HG02973 (cell line): ENCODE measurements at regions not wholly inside any gene's neighbourhood (a gene's known extent, or its start where the extent isn't known, plus 50 kb on each side); places are given as distances from the start of the nearest gene placed in this dataset.
"Not testable (repeated sequence)": the region's sequence is repeated elsewhere in the genome, so short reads cannot be mapped to it uniquely, and the experiment has no call there.

ENCODE experiments used
- ATAC-seq: cut with Tn5 transposase; IDR thresholded peaks from one replicate; pipeline ENCODE4 v1.9.1; 2021; ENCODE audit warnings: moderate library complexity; ENCODE audit not compliant: unreplicated experiment

DNA sequence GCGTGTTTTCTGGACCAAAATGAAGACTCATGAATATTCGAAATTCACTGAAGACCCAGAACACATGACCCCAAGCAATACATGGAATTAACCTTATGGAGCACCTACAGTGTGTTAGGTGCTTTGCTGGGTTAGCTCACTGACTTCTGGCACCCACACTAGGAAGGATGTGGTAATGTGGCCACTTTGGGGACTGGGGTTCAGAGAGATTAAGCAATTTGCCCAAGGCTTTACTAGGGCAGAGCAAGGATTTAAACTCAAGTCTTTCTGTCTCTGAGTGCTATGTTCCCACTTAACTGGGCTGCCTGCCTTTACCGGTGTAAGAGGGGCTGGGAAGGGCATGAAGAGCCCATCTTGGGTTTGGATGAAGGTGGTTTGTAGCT, 162.0 kb upstream of the ATP6AP2 start:
- ATAC-seq, result no peak

DNA sequence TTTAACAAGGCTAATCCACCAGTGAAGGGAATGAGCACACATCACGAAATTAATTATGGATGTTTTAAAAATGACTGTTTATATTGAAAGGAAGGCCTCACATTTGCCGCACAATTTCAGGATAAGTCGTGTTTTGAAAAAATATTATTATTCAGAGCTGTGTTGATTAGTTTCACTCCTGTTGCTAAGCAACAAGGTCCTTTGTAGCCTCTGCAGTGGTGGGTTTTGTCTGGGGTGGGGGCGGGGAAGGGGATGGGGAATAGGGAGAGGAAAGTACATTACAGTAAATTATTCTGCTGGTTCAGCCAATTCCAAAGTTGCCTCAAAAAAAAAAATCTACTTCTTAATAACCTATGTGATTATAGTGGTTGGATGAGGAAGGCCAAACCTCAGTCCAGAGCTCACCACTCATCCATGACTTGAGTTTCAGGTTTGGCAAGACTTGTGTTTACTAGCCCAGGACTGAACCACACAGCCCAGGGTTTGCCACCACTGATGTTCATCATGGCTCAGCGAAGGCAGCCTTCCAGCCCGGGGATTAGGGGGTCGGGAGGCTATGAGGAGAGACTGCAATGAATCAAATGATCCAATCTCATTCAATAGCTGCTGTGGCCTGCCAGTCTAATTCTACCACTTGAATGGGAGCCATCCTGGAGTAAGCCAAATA, 162.5 kb upstream of the ATP6AP2 start:
- ATAC-seq, result no peak

DNA sequence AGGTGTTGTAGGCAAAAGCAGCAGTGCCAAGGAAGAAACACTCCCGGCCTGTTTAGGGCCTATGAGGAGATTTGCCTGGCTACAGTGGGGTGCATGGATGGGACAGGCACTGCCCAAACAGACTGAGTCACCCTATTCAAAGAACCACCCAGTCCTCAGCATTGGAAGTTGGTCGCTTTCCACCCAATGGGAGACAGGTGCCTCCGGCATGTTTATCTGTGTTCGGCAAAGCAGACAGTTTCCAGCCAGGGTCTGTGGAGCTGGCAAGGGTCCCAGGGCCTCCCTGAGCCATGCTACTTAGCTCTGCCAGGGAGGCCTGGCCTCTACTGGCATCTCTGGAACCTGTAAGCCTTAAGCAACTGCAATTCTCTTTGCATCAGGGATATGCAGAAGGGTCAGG, 165.1 kb upstream of the ATP6AP2 start:
- no peak for ATAC-seq

DNA sequence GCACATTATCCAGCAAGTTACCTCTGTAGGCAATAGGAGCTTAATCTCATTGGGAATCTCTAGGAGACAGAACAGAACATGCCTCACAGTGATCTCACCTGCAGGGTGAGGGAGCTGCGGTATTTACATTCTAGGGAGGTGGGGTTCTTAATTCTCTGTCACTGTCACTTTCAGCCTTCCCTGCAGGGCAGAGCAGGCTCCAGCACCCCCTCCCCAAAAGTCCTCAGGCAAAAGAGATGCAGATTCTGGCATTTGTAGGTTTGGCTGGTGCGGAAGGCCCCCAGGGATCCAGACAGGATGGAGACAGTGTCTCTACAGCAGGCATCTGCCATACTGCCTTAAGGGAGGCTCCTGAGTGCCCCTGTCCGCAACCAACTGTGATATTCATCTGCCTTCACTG, 166.4 kb upstream of the ATP6AP2 start:
- ATAC-seq, result no peak

DNA sequence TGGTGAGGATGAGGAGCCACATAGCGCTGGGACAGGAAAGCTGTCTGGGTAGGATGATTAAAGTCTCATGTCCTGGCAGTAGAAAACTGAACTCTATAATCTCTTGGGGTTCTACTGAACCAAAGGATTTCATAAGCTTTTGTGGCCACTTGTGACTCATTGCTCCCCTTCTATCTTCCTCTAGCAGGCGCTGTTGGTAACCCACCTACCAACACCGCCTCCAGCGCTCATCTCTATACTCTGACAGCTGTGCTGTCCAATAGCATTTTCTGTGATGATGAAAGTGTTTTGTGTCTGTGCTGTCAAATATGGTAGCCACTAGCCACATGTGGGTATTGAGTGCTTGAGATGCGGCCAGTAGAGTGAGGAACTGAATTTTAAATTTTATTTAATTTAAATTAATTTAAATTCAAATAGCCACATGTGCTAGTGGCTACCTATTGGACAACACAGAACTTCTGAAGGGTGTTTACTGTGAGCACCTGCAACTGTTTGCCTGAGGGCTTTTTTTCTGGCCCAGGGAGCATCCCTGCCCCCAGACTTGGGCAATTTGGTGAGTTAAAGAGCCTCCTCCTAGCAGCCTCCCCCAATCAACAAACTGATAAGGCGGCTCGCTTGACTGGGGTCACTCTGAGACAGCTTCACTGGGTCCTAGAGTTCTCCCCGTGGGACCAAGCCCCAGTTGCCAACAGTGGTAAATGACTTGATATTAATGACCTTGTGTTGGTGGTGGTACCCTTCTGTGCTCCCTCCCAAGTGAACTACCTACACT, 169.2 kb upstream of the ATP6AP2 start:
- ATAC-seq, result no peak

DNA sequence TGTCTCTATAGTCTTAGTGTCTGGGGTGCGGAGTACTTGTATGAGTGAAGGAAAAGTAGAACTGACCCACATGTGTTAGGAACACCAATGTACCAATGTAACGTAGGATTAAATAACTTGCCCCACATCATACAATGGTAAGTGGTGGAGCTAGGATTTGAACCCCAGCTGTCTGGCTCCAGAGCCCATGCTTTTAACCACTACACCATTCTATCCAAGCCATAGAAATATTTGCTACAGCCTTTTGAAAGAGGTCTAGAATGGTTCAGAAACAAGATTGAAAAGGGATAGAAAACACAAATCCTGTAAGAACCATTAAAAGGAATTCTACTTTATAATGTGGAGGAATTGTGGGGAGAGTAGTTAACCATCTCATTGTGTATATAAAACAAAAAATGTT, 169.9 kb upstream of the ATP6AP2 start:
- ATAC-seq, result no peak

DNA sequence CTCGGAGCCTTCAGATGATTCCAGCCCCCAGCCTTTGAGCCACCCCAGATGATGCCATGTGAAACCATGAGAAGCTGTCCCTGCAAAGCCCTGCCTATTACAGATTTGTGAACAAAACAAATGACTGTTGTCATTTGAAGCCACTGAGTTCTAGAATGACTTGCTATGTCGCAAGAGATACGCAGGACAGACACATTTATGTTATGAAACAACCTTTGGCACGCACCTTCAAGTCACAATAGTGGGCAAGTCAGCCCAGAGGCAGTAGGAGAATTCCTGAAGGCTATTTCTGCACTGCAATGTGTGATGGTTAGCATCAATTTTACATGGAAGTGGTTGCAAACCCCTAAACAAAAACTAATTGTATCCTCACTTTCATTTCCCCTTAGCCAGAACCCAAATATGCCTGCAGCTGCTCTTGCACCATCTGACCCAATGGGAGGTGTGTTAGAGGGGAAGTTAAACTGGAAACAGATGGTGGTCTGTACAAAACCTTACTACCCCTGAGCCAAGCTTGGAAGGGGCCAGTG, 174.4 kb upstream of the ATP6AP2 start:
- ATAC-seq, result no peak

DNA sequence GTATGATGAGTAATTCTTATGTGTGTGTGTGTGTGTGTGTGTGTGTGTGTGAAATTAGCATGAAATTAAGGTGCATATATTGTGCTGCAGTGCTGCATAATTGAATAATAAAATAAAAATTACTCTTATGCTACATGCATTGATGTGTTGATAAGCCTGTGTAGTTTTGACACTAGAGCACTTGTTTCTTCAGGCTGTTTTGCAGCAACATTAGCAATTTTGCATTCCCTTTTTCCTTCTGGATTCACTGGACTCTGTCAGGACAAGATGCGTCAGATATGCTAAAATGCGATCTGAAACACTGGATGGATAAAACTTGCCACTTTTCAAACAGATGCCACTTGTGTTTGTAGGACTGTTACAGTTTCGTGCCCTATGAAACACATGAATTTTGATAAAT, 175.4 kb upstream of the ATP6AP2 start:
- no peak for ATAC-seq

DNA sequence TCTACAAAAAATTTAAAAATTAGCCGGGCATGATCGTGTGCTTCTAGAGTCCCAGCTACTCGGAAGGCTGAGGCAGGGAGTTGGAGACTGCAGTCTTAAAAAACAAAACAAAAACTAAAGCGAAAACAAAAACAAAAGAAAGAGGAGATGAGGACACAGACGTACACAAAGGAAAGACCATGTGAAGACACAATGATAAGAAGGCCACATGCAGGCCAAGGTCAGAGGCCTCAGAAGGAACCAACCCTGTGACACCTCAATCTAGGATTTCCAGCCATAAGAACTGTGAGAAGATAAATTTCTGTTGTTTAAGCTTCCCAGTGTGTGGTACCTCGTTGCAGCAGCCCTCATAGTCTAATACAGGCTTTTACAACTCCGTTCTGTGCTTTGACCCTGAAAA, 177.0 kb upstream of the ATP6AP2 start:
- no peak for ATAC-seq

DNA sequence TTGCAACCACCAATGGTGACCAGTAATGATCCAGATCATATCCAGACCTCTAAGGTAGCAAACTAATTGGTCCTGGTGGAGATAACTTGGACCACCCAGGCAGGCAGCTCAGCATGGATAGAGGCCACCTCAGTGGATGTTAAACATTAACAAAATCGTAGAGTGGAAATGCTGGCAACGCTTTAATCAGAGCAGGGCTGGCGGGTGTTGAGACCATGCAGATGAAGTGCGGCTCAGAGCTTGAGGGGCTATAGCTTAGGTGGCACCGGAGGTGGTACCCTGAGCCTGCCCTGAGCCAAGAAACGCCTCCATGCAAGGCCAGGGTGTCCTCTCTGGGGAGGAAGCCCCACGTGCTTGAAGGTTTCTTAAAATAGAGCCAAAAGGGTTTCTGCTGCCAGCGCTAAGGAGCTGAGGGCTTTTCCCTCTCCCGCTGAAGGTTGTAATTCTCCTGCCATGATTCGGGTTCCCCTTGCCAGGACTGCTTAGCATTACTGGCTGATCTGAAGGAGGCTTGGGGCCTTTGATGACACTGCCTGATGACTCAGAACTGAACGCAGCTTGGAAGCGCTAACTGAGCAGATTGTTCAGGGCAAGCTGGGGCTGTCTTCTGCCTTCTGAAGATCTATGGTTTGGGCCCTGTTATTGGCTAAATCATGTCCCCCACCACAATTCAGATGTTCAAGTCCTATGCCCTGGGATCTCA, 177.8 kb upstream of the ATP6AP2 start:
- no peak for ATAC-seq

DNA sequence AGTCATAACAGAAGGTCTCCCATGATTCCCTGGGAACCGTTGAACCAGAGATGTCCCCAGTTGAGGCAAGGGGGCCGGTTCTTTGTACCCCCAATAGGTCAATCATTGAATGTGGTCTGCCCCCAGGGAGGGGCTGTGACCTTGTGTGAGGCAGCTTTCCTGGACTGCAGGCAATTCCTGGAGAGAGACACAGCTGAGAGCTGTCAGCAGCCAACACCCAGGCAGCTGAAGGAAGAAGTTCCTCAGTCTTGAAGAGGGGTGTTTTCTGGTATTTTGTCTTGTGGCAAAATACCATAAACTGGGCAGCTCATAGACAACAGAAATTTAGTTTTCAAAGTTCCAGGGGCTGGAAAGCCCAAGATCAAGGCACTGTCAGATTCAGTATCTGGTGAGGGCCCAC, 185.7 kb upstream of the ATP6AP2 start:
- ATAC-seq, result no peak

DNA sequence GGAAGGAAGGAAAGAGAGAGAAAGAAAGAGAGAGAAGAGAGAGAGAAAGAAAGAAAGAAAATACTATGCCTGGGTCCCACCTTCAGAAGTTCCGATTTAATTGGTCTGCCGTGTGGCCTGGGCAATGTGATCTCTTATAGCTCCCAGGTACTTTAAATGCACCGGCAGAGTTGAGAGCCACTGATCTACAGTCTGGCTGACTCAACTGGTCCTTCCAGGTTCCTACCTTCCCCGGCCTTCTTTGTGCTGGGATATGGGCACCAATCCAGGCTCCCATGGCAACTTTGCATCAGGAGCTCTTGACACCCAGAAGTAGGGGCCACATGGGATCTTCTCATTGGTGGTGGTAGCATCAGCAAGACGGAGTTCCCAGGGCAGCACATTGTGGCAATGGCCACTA, 186.5 kb upstream of the ATP6AP2 start:
- ATAC-seq, result no peak

DNA sequence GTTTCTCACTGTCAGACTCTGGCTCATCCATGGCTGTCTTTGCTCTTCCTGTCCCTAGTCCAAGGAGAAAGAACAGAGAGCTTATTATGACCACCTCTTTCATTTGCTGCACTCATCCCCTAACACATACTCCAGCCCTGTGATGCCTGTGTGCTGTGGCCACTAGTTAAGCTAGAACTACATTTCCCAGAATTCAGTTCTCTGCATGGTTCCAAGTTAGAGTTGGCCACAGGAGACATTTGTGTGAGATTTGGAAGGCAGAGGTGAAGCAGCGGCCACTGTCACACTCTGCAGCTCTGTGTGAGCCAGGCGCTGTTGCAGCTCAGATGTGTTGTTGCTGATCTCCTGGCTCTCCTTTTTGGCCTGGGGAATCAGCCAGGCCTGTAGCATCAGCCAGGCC, 188.2 kb upstream of the ATP6AP2 start:
- ATAC-seq, result no peak

DNA sequence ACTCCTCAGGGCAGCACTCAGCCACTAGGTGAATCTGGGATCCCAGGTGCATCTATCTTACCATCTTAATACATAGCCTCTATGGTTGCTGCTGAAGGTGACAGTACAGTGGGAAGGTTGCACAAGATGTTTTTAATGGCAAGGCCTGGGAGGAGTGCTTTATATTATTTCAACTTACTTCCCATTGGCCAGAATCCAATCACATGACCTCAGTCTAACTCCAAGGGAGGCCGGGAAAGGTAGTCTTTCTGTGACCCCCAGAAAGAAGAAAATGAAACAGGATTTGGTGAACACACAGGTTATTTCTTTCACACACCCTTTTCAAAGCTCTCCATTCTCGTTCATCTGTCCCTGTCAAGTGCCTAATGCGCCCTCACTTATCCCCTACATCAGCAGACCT, 189.1 kb upstream of the ATP6AP2 start:
- ATAC-seq, result no peak

DNA sequence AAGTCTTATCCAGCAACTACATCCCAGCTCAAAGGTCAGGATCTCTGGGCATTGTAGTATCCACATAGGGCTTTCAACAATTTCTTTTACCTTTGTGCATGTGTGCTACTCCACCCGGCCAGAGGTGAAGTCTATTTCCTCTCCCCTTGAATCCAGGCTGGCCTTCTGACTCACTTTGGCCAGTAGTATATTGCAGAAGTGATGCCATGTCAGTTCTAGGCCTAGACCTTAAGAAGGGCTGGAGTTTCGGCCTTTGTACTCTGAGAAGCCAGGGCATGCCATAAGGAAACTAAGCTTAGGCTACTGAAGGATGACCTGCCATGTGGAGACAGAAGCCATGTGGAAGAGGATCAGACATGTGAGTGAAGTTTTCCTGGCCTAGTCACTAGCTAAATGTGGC, 191.2 kb upstream of the ATP6AP2 start:
- ATAC-seq, result no peak

DNA sequence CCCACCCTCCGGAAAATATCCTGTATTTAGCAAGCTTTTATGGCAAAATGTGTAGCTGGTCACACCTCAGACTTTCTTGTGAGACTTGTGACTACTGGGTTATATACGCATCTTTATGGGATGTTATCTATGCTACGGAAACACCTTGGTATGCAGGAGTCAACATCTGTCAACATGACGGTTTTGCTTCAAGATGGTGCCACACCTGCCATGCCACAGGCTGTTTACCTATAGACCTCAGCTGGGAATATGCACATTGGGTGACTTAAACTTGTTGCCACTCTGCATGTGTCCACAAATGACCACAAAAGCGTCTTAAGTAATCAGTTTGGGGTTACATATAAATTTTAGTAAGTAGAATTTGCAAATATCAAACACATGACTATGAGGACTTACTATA, 192.3 kb upstream of the ATP6AP2 start:
- no peak for ATAC-seq

DNA sequence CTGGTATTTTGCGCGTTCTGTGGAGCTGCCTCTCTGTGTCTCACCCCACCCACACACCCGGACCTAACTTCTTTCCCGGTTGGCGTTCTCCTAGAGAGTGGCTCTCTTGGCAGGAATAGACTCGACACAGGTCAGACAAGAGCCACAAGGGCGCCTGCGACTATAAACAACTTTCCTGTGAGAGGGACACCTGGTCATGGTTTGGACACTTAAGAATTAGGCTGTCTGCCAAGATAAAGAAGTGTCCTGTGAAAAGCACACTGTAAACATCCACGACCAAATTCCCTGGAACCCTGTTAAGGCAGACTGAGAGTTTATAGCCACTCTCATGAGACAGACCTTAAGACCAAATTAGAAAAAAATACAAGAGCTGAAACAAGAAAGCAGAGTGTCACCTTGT, 192.9 kb upstream of the ATP6AP2 start:
- not testable (repeated sequence) for ATAC-seq

DNA sequence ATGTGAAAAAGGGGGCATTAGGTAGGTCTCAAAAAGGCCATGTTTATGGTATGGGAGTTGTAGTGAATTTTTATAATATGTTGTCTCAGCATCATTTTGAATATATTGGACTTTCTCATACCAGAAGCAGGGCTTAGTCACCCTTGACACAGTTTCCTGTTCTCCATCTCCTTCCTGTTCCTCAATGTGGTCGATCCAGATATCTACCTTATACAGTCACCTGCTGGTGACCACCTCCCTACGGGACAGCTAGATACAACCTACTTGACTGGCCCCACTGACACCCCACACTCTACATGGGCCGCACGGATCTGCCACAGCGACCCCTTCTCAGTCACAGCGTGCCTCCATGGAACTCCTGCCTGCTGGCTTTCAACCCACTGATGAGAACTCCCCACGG, 193.5 kb upstream of the ATP6AP2 start:
- ATAC-seq, result not testable (repeated sequence)

DNA sequence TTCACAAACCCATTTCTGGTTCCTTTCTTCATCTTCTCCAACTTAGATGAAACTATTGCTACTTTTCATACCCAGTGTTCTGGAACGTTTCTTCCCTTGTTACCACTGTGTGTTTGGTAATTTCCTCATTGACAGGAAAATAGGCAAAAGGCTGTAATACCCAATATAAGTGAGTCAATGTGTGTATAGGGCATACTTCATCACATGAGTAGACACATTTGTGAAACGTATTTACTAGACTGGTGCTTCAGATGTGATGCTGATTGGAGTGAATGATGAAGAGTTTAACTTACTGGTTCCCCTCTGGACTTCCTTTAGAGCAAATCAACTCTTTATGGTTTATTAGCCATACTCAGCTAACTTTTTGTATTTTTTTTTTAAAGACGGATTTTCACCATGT, 195.1 kb upstream of the ATP6AP2 start:
- ATAC-seq, result no peak

DNA sequence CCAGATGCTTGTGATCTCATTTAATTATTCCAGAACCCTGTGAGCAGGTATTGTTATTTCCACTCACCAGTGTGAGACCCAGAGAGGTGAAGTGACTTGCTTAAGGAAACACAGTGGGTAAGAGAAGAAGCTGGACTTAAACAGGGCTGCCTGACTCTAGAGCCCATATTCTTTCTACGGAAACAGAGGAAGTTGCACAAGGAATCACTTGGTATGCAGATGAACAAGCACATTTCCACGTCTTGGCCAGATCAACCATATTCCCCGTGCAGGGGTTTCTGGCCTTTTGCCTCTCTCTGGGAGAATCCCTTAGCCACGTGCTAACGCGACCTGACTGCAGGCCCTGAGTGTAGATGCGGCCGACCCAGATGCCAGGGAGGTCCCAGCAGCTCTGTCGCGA, 195.5 kb upstream of the ATP6AP2 start:
- no peak for ATAC-seq

DNA sequence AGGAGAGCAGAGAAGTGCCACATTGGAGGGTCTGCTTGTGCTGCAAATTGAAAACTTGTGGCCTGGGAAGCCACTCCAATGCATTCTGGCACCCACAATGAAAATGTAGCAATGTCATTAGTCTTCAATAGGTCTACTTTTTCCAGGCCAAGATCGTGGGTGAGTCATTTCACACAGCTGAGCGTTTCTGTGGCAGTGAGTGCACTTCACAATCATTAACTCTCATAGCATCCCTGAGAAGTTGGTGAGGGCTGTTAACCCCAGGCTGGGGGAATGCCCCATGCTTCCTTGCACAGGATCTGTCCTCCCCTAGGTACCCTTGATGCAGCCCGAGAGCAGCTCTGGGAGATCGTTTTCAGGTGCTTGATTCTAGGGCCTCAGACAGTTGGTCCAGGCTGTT, 196.8 kb upstream of the ATP6AP2 start:
- no peak for ATAC-seq

DNA sequence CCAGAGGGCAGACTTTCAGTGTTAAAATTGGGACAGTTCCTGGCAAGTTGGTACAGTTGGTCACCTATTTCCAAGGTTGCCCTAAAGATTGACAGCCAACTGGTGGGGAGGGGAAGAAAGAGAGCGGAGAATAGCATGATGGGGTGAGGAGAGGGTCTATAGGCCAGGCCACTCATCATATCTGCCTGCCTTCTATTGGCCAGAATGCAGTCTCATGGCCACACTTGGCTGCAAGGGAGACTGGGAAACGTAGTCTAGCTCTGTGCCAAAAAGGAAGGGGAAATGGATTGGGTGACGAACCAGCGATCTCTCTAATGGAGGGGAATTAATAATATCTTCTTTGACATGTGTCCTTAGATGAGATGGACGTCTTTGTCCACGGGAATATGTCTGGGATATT, 197.4 kb upstream of the ATP6AP2 start:
- no peak for ATAC-seq
